ENCODE measurements at regions not wholly inside any gene's neighbourhood (a gene's known extent, or its start where the extent isn't known, plus 50 kb on each side); places are given as distances from the start of the nearest gene placed in this dataset.

DNA sequence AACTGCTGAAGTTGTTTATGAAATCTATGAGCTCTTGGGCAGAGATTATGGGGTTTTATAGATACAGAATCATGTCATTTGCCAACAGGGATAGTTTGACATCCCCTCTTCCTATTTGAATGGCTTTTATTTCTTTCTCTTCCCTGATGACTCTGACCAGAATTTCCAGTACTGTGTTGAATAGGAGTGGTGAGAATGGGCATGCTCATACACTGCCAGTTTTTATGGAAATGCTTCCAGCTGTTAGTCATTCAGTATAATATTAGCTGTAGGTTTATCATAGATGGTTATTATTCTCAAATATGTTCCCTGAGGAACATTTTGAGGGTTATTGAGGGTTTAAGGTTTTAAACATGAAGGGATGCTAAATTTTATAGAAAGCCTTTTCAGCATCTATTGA, 121.2 kb downstream of the NR4A2 start:
- no peak for TF ChIP-seq POLR2A (IDR thresholded peaks at IDR 0.05)
- TF ChIP-seq, protein P1, sequence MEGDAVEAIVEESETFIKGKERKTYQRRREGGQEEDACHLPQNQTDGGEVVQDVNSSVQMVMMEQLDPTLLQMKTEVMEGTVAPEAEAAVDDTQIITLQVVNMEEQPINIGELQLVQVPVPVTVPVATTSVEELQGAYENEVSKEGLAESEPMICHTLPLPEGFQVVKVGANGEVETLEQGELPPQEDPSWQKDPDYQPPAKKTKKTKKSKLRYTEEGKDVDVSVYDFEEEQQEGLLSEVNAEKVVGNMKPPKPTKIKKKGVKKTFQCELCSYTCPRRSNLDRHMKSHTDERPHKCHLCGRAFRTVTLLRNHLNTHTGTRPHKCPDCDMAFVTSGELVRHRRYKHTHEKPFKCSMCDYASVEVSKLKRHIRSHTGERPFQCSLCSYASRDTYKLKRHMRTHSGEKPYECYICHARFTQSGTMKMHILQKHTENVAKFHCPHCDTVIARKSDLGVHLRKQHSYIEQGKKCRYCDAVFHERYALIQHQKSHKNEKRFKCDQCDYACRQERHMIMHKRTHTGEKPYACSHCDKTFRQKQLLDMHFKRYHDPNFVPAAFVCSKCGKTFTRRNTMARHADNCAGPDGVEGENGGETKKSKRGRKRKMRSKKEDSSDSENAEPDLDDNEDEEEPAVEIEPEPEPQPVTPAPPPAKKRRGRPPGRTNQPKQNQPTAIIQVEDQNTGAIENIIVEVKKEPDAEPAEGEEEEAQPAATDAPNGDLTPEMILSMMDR (IDR thresholded peaks at IDR 0.05), result no peak

All from testis (tissue), 2 donors.